ENCODE measurements at regions not wholly inside any gene's neighbourhood (a gene's known extent, or its start where the extent isn't known, plus 50 kb on each side); places are given as distances from the start of the nearest gene placed in this dataset.

DNA sequence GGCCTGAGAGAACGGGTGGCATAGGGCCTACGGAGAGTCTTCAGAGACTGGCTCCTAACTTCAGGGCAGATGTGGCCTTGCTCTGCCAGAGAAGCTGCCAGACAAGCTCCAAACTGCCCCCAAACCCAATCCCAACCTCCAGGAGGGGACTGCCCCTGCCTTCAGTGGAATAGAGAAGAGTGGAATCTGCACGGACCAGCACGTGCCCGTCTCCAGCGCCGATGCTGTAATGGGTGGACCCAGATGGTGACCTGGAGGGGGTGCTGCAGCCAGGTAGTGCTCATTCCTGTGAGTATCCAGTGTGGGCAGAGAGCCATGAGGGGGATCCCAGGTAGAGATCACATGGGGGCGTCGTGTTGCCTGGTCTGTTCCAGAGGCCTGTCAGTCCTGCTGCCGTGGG, 73.2 kb upstream of the NKX1-1 start:
- ATAC-seq (no peak), DNase-seq (ENCODE audit: extremely low read depth in 1 of 4, low spot score in 3 of 4) (no peak), FAIRE-seq (no peak)
- Histone ChIP-seq H2AFZ (ENCODE audit: low read depth, low read length) (no peak overlapping the region), H4K20me1 (replicated peaks; ENCODE audit: control insufficient read depth, insufficient read depth, low read length) (no peaks in the 10 kb centered on the region), H3K9ac (ENCODE audit: insufficient read depth in 1 of 2, low read depth in 2 of 2, low read length in 2 of 2) (no peak overlapping the region), H3K79me2 (ENCODE audit: control insufficient read depth, insufficient read depth, low read length) (no peaks in the 10 kb centered on the region), H3K36me3 (ENCODE audit: control insufficient read depth, insufficient read depth, low read length) (no peaks in the 10 kb centered on the region), H3K9me1 (ENCODE audit: control insufficient read depth, insufficient read depth, low read length) (no peaks in the 10 kb centered on the region), H3K4me3 (no peak overlapping the region), H3K9me3 (replicated peaks; ENCODE audit: control insufficient read depth, insufficient read depth, low read depth, low read length) (no peaks in the 10 kb centered on the region), H3K27ac (ENCODE audit: extremely low read depth, low read depth, low read length) (no peak overlapping the region), H3K4me2 (ENCODE audit: insufficient read depth, low read length) (no peak overlapping the region), H3K4me1 (replicated peaks in 1 of 2; ENCODE audit: control insufficient read depth in 2 of 2, insufficient read depth in 2 of 2, low read length in 2 of 2) (no peaks in the 10 kb centered on the region), H3K27me3 (ENCODE audit: control insufficient read depth in 2 of 2, insufficient read depth in 2 of 2, low read length in 2 of 2) (no peaks in the 10 kb centered on the region; a peak in 1 of 5 replicates)
- TF ChIP-seq, protein P1, sequence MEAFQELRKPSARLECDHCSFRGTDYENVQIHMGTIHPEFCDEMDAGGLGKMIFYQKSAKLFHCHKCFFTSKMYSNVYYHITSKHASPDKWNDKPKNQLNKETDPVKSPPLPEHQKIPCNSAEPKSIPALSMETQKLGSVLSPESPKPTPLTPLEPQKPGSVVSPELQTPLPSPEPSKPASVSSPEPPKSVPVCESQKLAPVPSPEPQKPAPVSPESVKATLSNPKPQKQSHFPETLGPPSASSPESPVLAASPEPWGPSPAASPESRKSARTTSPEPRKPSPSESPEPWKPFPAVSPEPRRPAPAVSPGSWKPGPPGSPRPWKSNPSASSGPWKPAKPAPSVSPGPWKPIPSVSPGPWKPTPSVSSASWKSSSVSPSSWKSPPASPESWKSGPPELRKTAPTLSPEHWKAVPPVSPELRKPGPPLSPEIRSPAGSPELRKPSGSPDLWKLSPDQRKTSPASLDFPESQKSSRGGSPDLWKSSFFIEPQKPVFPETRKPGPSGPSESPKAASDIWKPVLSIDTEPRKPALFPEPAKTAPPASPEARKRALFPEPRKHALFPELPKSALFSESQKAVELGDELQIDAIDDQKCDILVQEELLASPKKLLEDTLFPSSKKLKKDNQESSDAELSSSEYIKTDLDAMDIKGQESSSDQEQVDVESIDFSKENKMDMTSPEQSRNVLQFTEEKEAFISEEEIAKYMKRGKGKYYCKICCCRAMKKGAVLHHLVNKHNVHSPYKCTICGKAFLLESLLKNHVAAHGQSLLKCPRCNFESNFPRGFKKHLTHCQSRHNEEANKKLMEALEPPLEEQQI (IDR thresholded peaks at IDR 0.05), result no peak
- no peak for TF ChIP-seq TSC22D4 (tag; IDR thresholded peaks at IDR 0.05)
- no peak for TF ChIP-seq MED1 (CRISPR knock-in tag; IDR thresholded peaks at IDR 0.05; ENCODE audit: borderline replicate concordance)
- TF ChIP-seq MCM3 (IDR thresholded peaks at IDR 0.05), result no peak
- TF ChIP-seq BRF1 (IDR thresholded peaks at IDR 0.05; ENCODE audit: borderline replicate concordance, extremely low read depth, insufficient read length), result no peak
- no peak for TF ChIP-seq MYNN (IDR thresholded peaks at IDR 0.05)
- no peak for TF ChIP-seq MYNN (CRISPR knock-in tag; IDR thresholded peaks at IDR 0.05)
- no peak for TF ChIP-seq STAG1 (CRISPR knock-in tag; IDR thresholded peaks at IDR 0.05; ENCODE audit: borderline replicate concordance)
- no peak for TF ChIP-seq WHSC1 (IDR thresholded peaks at IDR 0.05; ENCODE audit: low read length)
- no peak for TF ChIP-seq MBD2 (IDR thresholded peaks at IDR 0.05; ENCODE audit: borderline replicate concordance, low read depth)
- no peak for TF ChIP-seq FOSL1 (tag; conservative IDR thresholded peaks at IDR 0.05)
- no peak for TF ChIP-seq RBM17 (IDR thresholded peaks at IDR 0.05; ENCODE audit: borderline replicate concordance, low read depth, low read length)
- no peak for TF ChIP-seq SIX5 (IDR thresholded peaks at IDR 0.05; ENCODE audit: borderline replicate concordance in 1 of 2, insufficient read depth in 1 of 2, low read depth in 1 of 2, low read length in 2 of 2)
- TF ChIP-seq SIN3B (IDR thresholded peaks at IDR 0.05; ENCODE audit: low read depth), result no peak
- no peak for TF ChIP-seq PRPF4 (IDR thresholded peaks at IDR 0.05; ENCODE audit: insufficient read depth, low read depth, low read length, poor library complexity, severe bottlenecking)
- TF ChIP-seq, protein P2, sequence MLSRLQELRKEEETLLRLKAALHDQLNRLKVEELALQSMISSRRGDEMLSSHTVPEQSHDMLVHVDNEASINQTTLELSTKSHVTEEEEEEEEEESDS (CRISPR knock-in tag; IDR thresholded peaks at IDR 0.05), result no peak
- TF ChIP-seq, protein P3, sequence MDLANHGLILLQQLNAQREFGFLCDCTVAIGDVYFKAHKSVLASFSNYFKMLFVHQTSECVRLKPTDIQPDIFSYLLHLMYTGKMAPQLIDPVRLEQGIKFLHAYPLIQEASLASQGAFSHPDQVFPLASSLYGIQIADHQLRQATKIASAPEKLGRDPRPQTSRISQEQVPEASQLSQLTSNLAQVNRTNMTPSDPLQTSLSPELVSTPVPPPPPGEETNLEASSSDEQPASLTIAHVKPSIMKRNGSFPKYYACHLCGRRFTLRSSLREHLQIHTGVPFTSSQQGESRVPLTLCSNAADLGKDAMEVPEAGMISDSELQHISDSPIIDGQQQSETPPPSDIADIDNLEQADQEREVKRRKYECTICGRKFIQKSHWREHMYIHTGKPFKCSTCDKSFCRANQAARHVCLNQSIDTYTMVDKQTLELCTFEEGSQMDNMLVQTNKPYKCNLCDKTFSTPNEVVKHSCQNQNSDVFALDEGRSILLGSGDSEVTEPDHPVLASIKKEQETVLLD (IDR thresholded peaks at IDR 0.05), result no peak
- no peak for TF ChIP-seq SETDB1 (IDR thresholded peaks at IDR 0.05; ENCODE audit: low read length)
- in situ Hi-C loops (cut with MboI), result no loop called here
- BruUV-seq (replicated peaks), result no TSS peak
- WGBS (ENCODE audit: insufficient coverage, low coverage, missing lambda C conversion rate), result 0% methylated on average over 10 of the region's 10 CpGs
- intact Hi-C loops (cut with micrococcal nuclease), result no loop called here
- POLR2A ChIA-PET, result no interaction called here
- CTCF ChIA-PET (ENCODE audit: low intra/inter-chr PET ratio), result no interaction called here

Measured in K562 (cell line).